Kidney (tissue), 13 donors: ENCODE measurements at regions not wholly inside any gene's neighbourhood (a gene's known extent, or its start where the extent isn't known, plus 50 kb on each side); places are given as distances from the start of the nearest gene placed in this dataset.

Experiments used
- DNase-seq, 5 donors: peaks; one replicate each; pipeline ENCODE4 v3.0.0-alpha.2; 2013 to 2020
- FAIRE-seq: peaks from 2 replicates; lab custom pipeline; 2012; peaks lifted over from hg19 to GRCh38; lab: Jason Lieb, UNC
- H3K27ac ChIP-seq, 2 donors: one replicate each; pipeline ENCODE4 v1.7.0; 2013; ENCODE audit warnings: low read depth in 2 of 2, low read length in 2 of 2, inconsistent platforms in 1 of 2
- H3K27me3 ChIP-seq: one replicate; pipeline ENCODE4 v1.7.1; 2013; ENCODE audit warnings: low read length, inconsistent platforms; ENCODE audit not compliant: control insufficient read depth, insufficient read depth
- H3K36me3 ChIP-seq, 3 donors: one replicate each; pipeline versions ENCODE4 v1.7.0 to v1.7.1; 2013; ENCODE audit warnings: low read length in 3 of 3, control low read depth in 1 of 3, inconsistent platforms in 1 of 3; ENCODE audit not compliant: insufficient read depth in 3 of 3, control insufficient read depth in 2 of 3
- H3K4me1 ChIP-seq, 3 donors: one replicate each; pipeline versions ENCODE4 v1.7.0 to v1.7.1; 2013; ENCODE audit warnings: low read length in 3 of 3, inconsistent platforms in 1 of 3, low read depth in 1 of 3; ENCODE audit not compliant: control insufficient read depth in 2 of 3, insufficient read depth in 2 of 3
- H3K4me3 ChIP-seq, 3 donors: one replicate each; pipeline versions ENCODE4 v1.7.0 to v1.8.1; 2013; ENCODE audit warnings: low read length in 3 of 3, control low read depth in 1 of 3, inconsistent platforms in 1 of 3
- H3K9ac ChIP-seq, 3 donors: one replicate each; pipeline versions ENCODE4 v1.7.0 to v1.7.1; 2013; ENCODE audit warnings: low read length in 3 of 3, control low read depth in 1 of 3, inconsistent platforms in 1 of 3
- H3K9me3 ChIP-seq, 3 donors: one replicate each; pipeline versions ENCODE4 v1.7.0 to v1.7.1; 2013; ENCODE audit warnings: low read length in 3 of 3, control low read depth in 1 of 3, inconsistent platforms in 1 of 3; ENCODE audit not compliant: control insufficient read depth in 2 of 3, insufficient read depth in 1 of 3
- CTCF ChIP-seq: IDR thresholded peaks from 3 replicates; pipeline ENCODE4 v1.5.1; 2012; ENCODE audit warnings: mild to moderate bottlenecking, moderate library complexity, borderline replicate concordance; ENCODE audit not compliant: insufficient read depth; ENCODE audit errors: extremely low read depth
- intact Hi-C: fragments of 100-400 bp; cut with DNase I; formaldehyde crosslinking; loops from one replicate; pipeline ENCODE4 v1.11.1; 2022
- donor health status: control.
- donor health status: control.
- donor health status: control.
- donor health status: control.
- donor health status: control.
- donor health status: DM: yes; HTN: yes; CAD: no.
- donor health status: Normal renal cell carcinoma (clear cell type).

- no peak overlapping the region for H3K9ac ChIP-seq
- DNase-seq (no peak), FAIRE-seq (no peak)
- no peaks in the 10 kb centered on the region for H3K27me3 ChIP-seq
- no peaks in the 10 kb centered on the region for H3K36me3 ChIP-seq
- no peaks in the 10 kb centered on the region for H3K9me3 ChIP-seq
- no peaks in the 10 kb centered on the region for H3K4me1 ChIP-seq
- intact Hi-C loops: no loop called here
- TF ChIP-seq CTCF: no peak
- no peak overlapping the region for H3K4me3 ChIP-seq
- H3K27ac ChIP-seq: no peak overlapping the region
These were observed 64.7 kb downstream of the ARRDC4 start for GRCh38 chr15:98025237-98025636.

GRCh38 chr15:98034731-98035130 lies 74.2 kb downstream of the ARRDC4 start:
- DNase-seq: no peak
- FAIRE-seq: no peak
- H3K36me3 ChIP-seq: no peaks in the 10 kb centered on the region
- H3K4me3 ChIP-seq: no peak overlapping the region
- no peak overlapping the region for H3K27ac ChIP-seq
- no peaks in the 10 kb centered on the region for H3K9me3 ChIP-seq
- no peaks in the 10 kb centered on the region for H3K27me3 ChIP-seq
- intact Hi-C loops: no loop called here
- H3K4me1 ChIP-seq: no peaks in the 10 kb centered on the region
- TF ChIP-seq CTCF: no peak
- H3K9ac ChIP-seq: no peak overlapping the region

DNA sequence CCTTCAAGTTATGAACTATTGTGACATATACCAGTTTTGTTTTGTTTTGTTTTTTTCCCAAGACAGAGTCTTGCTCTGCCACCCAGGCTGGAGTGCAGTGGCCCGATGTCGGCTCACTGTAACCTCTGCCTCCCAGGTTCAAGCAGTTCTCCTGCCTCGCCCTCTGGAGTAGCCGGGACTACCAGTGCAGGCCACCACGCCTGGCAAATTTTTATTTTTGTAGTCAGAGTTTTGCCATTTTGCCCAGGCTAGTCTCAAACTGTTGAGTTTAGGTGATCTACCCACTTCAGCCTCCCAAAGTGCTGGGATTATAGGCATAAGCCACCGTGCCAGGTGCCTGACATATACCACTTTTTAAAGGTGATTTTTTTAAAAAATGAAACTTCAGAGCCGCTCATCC lies 74.6 kb downstream of the ARRDC4 start:
- intact Hi-C loops: no loop called here
- TF ChIP-seq CTCF: no peak
- H3K4me3 ChIP-seq: no peak overlapping the region
- H3K36me3 ChIP-seq: no peaks in the 10 kb centered on the region
- no peak overlapping the region for H3K27ac ChIP-seq
- no peaks in the 10 kb centered on the region for H3K4me1 ChIP-seq
- DNase-seq (no peak), FAIRE-seq (no peak)
- H3K9me3 ChIP-seq: no peaks in the 10 kb centered on the region
- H3K27me3 ChIP-seq: no peaks in the 10 kb centered on the region
- H3K9ac ChIP-seq: no peak overlapping the region

- FAIRE-seq: no peak
- intact Hi-C loops: no loop called here
- H3K9ac ChIP-seq: no peak overlapping the region
These were observed 75.1 kb downstream of the ARRDC4 start for GRCh38 chr15:98035577-98036010.

More at GRCh38 chr15:98035577-98036010, 75.1 kb downstream of the ARRDC4 start:
- Histone ChIP-seq H3K4me3 (no peak overlapping the region), H3K4me1 (no peaks in the 10 kb centered on the region), H3K36me3 (no peaks in the 10 kb centered on the region), H3K9me3 (no peaks in the 10 kb centered on the region), H3K27me3 (no peaks in the 10 kb centered on the region), H3K27ac (no peak overlapping the region)
- TF ChIP-seq CTCF: no peak
- DNase-seq: no peak
